H1 (cell line): ENCODE measurements at regions not wholly inside any gene's neighbourhood (a gene's known extent, or its start where the extent isn't known, plus 50 kb on each side); places are given as distances from the start of the nearest gene placed in this dataset.

Experiments
- CTCF ChIA-PET: fragments of 300-600 bp; sonication (Branson Sonifier 250); formaldehyde crosslinking; loops from one replicate; lab custom pipeline; 2021; ENCODE audit not compliant: partially characterized antibody; lab: Charles Lee
- POLR2A ChIA-PET: fragments of 300-600 bp; sonication (Branson Sonifier 250); formaldehyde crosslinking; loops from one replicate; lab custom pipeline; 2021; ENCODE audit warnings: inconsistent platforms; ENCODE audit not compliant: partially characterized antibody; lab: Charles Lee
- DNase-seq, 2 experiments: peaks; one replicate each; pipeline versions ENCODE4 v3.0.0 to v3.0.0-alpha.2; 2010 to 2022; ENCODE audit warnings: low spot score in 2 of 2, low read depth in 1 of 2, mixed read lengths in 1 of 2
- FAIRE-seq: peaks from 2 replicates; lab custom pipeline; 2011; peaks lifted over from hg19 to GRCh38; lab: Jason Lieb, UNC
- H2AFZ ChIP-seq: 2 replicates; pipeline ENCODE4 v1.8.1; 2012; ENCODE audit warnings: low read length, inconsistent platforms
- H2AK5ac ChIP-seq: 2 replicates; pipeline ENCODE4 v1.6.1; 2013; ENCODE audit warnings: low read depth, low read length
- H2BK120ac ChIP-seq: replicated peaks from 2 replicates; pipeline ENCODE3; 2013; ENCODE audit warnings: low read depth, low read length, inconsistent platforms
- H2BK12ac ChIP-seq: 2 replicates; pipeline ENCODE4 v1.6.1; 2013; ENCODE audit warnings: low read depth, low read length
- H2BK15ac ChIP-seq: 2 replicates; pipeline ENCODE4 v1.6.1; 2013; ENCODE audit warnings: low read length
- H2BK20ac ChIP-seq: 2 replicates; pipeline ENCODE4 v1.6.1; 2013; ENCODE audit warnings: low read length
- H2BK5ac ChIP-seq: 2 replicates; pipeline ENCODE4 v1.6.1; 2013; ENCODE audit warnings: low read depth, low read length
- H3K14ac ChIP-seq: 2 replicates; pipeline ENCODE4 v1.6.1; 2013; ENCODE audit warnings: inconsistent platforms; ENCODE audit not compliant: insufficient read length
- H3K18ac ChIP-seq: 2 replicates; pipeline ENCODE4 v1.6.1; 2013; ENCODE audit warnings: low read length; ENCODE audit errors: extremely low read depth
- H3K23ac ChIP-seq: 2 replicates; pipeline ENCODE4 v1.6.1; 2013; ENCODE audit warnings: inconsistent platforms; ENCODE audit not compliant: insufficient read length
- H3K23me2 ChIP-seq: 2 replicates; pipeline ENCODE4 v1.6.1; 2013; ENCODE audit warnings: low read depth, low read length
- H3K27ac ChIP-seq: 2 replicates; pipeline ENCODE4 v1.6.1; 2011; ENCODE audit warnings: low read depth, low read length, inconsistent platforms
- H3K27me3 ChIP-seq, 4 experiments: replicated peaks in 1 of 4; 1 replicate in 1 of 4; 2 replicates in 3 of 4; pipeline versions ENCODE4 v1.6.1 to v1.8.1; 2011 to 2013; ENCODE audit warnings: low read length in 3 of 4, mild to moderate bottlenecking in 3 of 4, inconsistent platforms in 2 of 4, mixed read lengths in 2 of 4, moderate library complexity in 1 of 4; ENCODE audit not compliant: control insufficient read depth in 3 of 4, insufficient read depth in 3 of 4; ENCODE audit errors: extremely low read depth in 1 of 4
- H3K36me3 ChIP-seq, 4 experiments: 2 replicates each; pipeline versions ENCODE4 v1.6.1 to v1.8.1; 2011 to 2013; ENCODE audit warnings: mild to moderate bottlenecking in 4 of 4, low read length in 3 of 4, moderate library complexity in 2 of 4, control low read depth in 1 of 4, inconsistent platforms in 1 of 4; ENCODE audit not compliant: insufficient read depth in 4 of 4, control insufficient read depth in 2 of 4
- H3K4ac ChIP-seq: replicated peaks from 2 replicates; pipeline ENCODE3; 2013; ENCODE audit warnings: low read length, low read depth, mixed read lengths, inconsistent platforms; ENCODE audit not compliant: insufficient read length
- H3K4me1 ChIP-seq, 4 experiments: replicated peaks in 1 of 4; 1 replicate in 1 of 4; 2 replicates in 3 of 4; pipeline versions ENCODE4 v1.6.1 to v1.8.1; 2011 to 2013; ENCODE audit warnings: low read length in 3 of 4, inconsistent platforms in 2 of 4, mixed read lengths in 1 of 4; ENCODE audit not compliant: insufficient read depth in 4 of 4, control insufficient read depth in 3 of 4
- H3K4me2 ChIP-seq, 2 experiments: 2 replicates each; pipeline versions ENCODE4 v1.6.1 to v1.8.1; 2011 to 2013; ENCODE audit warnings: low read depth in 2 of 2, low read length in 2 of 2, control low read depth in 1 of 2, inconsistent platforms in 1 of 2, mild to moderate bottlenecking in 1 of 2; ENCODE audit not compliant: insufficient read depth in 1 of 2
- H3K4me3 ChIP-seq, 4 experiments: fragments of 200-600, 300-600 bp in 1 of 4; sonication (generic), shearing (Covaris generic), sonication (Bioruptor Twin) in 1 of 4; 2 replicates each; pipeline versions ENCODE4 v1.5.1 to v1.8.1; 2011 to 2016; ENCODE audit warnings: low read length in 4 of 4, low read depth in 3 of 4, control low read depth in 2 of 4, inconsistent platforms in 2 of 4, mild to moderate bottlenecking in 2 of 4, mixed read lengths in 1 of 4, moderate library complexity in 1 of 4; ENCODE audit not compliant: insufficient read depth in 2 of 4; ENCODE audit errors: extremely low read depth in 1 of 4
- H3K56ac ChIP-seq: replicated peaks from 2 replicates; pipeline ENCODE3; 2013; ENCODE audit warnings: low read depth, mild to moderate bottlenecking, mixed read lengths, low read length, inconsistent platforms; ENCODE audit not compliant: insufficient read length
- H3K79me1 ChIP-seq: 2 replicates; pipeline ENCODE4 v1.6.1; 2013; ENCODE audit warnings: low read depth, low read length, control low read depth
- H3K79me2 ChIP-seq, 2 experiments: 2 replicates each; pipeline versions ENCODE4 v1.6.1 to v1.8.1; 2012 to 2013; ENCODE audit warnings: low read length in 2 of 2, mild to moderate bottlenecking in 2 of 2, inconsistent platforms in 1 of 2; ENCODE audit not compliant: insufficient read depth in 2 of 2, control insufficient read depth in 1 of 2
- H3K9ac ChIP-seq, 4 experiments: replicated peaks in 1 of 4; 1 replicate in 1 of 4; 2 replicates in 3 of 4; pipeline versions ENCODE4 v1.6.1 to v1.8.1; 2011 to 2013; ENCODE audit warnings: low read depth in 3 of 4, low read length in 3 of 4, control low read depth in 2 of 4, mild to moderate bottlenecking in 2 of 4, moderate library complexity in 2 of 4, inconsistent platforms in 1 of 4; ENCODE audit errors: extremely low read depth in 1 of 4
- H3K9me3 ChIP-seq, 2 experiments: 2 replicates each; pipeline versions ENCODE4 v1.6.1 to v1.8.1; 2012 to 2013; ENCODE audit warnings: mild to moderate bottlenecking in 2 of 2, moderate library complexity in 2 of 2, control low read depth in 1 of 2, inconsistent platforms in 1 of 2, low read depth in 1 of 2, low read length in 1 of 2, mixed read lengths in 1 of 2; ENCODE audit not compliant: insufficient read depth in 2 of 2
- H4K20me1 ChIP-seq, 2 experiments: replicated peaks in 1 of 2; 2 replicates each; pipeline versions ENCODE3 to v1.8.1; 2011 to 2013; ENCODE audit warnings: inconsistent platforms in 2 of 2, low read length in 2 of 2, mild to moderate bottlenecking in 1 of 2; ENCODE audit not compliant: insufficient read depth in 2 of 2, control insufficient read depth in 1 of 2
- H4K5ac ChIP-seq: 2 replicates; pipeline ENCODE4 v1.6.1; 2013; ENCODE audit warnings: low read length, low read depth, mixed read lengths, inconsistent platforms; ENCODE audit not compliant: insufficient read length
- H4K8ac ChIP-seq: 2 replicates; pipeline ENCODE4 v1.8.0; 2013; ENCODE audit warnings: mild to moderate bottlenecking, moderate library complexity, low read length, inconsistent platforms; ENCODE audit not compliant: insufficient read depth; ENCODE audit errors: extremely low read depth
- H4K91ac ChIP-seq: replicated peaks from 2 replicates; pipeline ENCODE3; 2013; ENCODE audit warnings: low read length, mixed read lengths, inconsistent platforms; ENCODE audit not compliant: insufficient read length
- BCL11A ChIP-seq, 2 experiments: IDR thresholded peaks; one replicate each; pipeline ENCODE4 v1.6.1; 2011; ENCODE audit warnings: low read depth in 2 of 2, low read length in 2 of 2, mild to moderate bottlenecking in 2 of 2
- CTCF ChIP-seq, 3 experiments: IDR thresholded peaks; 1 replicate in 2 of 3; 2 replicates in 1 of 3; pipeline versions ENCODE4 v1.5.1 to v1.6.1; 2011; ENCODE audit warnings: low read length in 3 of 3, mild to moderate bottlenecking in 3 of 3, inconsistent platforms in 2 of 3, low read depth in 1 of 3, moderate library complexity in 1 of 3; ENCODE audit not compliant: insufficient read depth in 1 of 3; ENCODE audit errors: control extremely low read depth in 1 of 3
- GABPA ChIP-seq: IDR thresholded peaks from 2 replicates; pipeline ENCODE4 v1.6.1; 2011; ENCODE audit warnings: mild to moderate bottlenecking, low read length, moderate library complexity, borderline replicate concordance; ENCODE audit not compliant: insufficient read depth
- KDM1A ChIP-seq: fragments of 200-600, 300-600 bp; sonication (generic); IDR thresholded peaks from 2 replicates; pipeline ENCODE4 v1.7.1; 2016; ENCODE audit warnings: mild to moderate bottlenecking, low read length, borderline replicate concordance
- KDM5A ChIP-seq: fragments of 200-600 bp; IDR thresholded peaks from 2 replicates; pipeline ENCODE4 v1.7.1; 2012; ENCODE audit warnings: mild to moderate bottlenecking, low read length, inconsistent platforms, mixed read lengths
- MAFK ChIP-seq: IDR thresholded peaks from 2 replicates; pipeline ENCODE4 v1.6.1; 2012; ENCODE audit warnings: low read depth, mild to moderate bottlenecking, improper control_type of control experiment, low read length
- POLR2AphosphoS5 ChIP-seq: IDR thresholded peaks from 2 replicates; pipeline ENCODE4 v1.6.1; 2011; ENCODE audit warnings: low read depth, low read length
- SRF ChIP-seq: IDR thresholded peaks from 2 replicates; pipeline ENCODE4 v1.6.1; 2011; ENCODE audit warnings: mild to moderate bottlenecking, low read depth, low read length, moderate library complexity
- TAF7 ChIP-seq: optimal IDR thresholded peaks from 2 replicates; pipeline ENCODE3; 2011; ENCODE audit warnings: low read depth, mild to moderate bottlenecking, inconsistent platforms, low read length, moderate library complexity, borderline replicate concordance
- TCF12 ChIP-seq: IDR thresholded peaks from 2 replicates; pipeline ENCODE4 v1.6.1; 2011; ENCODE audit warnings: low read depth, mild to moderate bottlenecking, low read length
- WGBS, 2 experiments: shearing (Covaris generic) in 1 of 2; methylation state at CpG; one replicate each; pipeline versions ENCODE4 v1.1.6 to v1.1.7; 2013 to 2015; ENCODE audit warnings: low lambda C conversion rate in 2 of 2, mixed read lengths in 2 of 2, inconsistent platforms in 1 of 2, low coverage in 1 of 2, missing lambda C conversion rate in 1 of 2; ENCODE audit not compliant: insufficient replicate concordance in 2 of 2, insufficient coverage in 1 of 2, insufficient read length in 1 of 2; ENCODE audit errors: extremely low coverage in 1 of 2, missing lambda C conversion rate in 1 of 2; 5-methylcytosine and 5-hydroxymethylcytosine counted together

DNA sequence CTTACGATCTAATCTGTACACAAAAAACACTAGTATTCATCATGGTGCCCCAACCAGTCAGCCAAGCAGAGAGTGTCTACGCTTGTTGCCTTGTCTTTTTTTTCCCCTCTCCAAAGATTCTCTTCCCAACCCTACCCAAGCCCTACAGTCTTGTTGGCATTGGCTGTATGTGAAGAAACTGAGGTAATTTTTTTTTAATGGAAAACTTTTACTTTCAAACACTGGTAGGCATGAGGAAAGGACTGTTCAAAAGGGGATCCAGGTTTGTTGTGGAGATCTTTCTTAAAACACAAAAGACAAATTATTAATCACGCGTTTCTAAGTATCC lies 89.2 kb upstream of the PRSS16 start:
- H3K4me2 ChIP-seq: peak overlapping the region; percentile 73 to 76; a peak in 3 of 4 replicates
- H2BK15ac ChIP-seq: no peak overlapping the region
- ChIA-PET POLR2A (interaction anchor here (1.9 to 2.0 kb wide), 4 partner anchors 9 to 25 kb away, joined by 5 to 20 read pairs (median 10); a partner anchor contains a TSS), CTCF (interaction anchor here (0.8 to 2.0 kb wide), 4 partner anchors 25 to 597 kb away, joined by 3 to 6 read pairs (median 3); no protein-coding TSS in a partner anchor)
- no peaks in the 10 kb centered on the region for H3K9me3 ChIP-seq
- no peak overlapping the region for H3K56ac ChIP-seq
- H4K8ac ChIP-seq: no peak overlapping the region
- H2BK20ac ChIP-seq: no peak overlapping the region
- no peak overlapping the region for H2AFZ ChIP-seq
- H3K4me3 ChIP-seq: peak overlapping the region; percentile 74 to 85 (median 84); a peak in 6 of 8 replicates
- H3K9ac ChIP-seq: no peak overlapping the region
- no peak overlapping the region for H2AK5ac ChIP-seq
- FAIRE-seq (peak; percentile 36), DNase-seq (no peak)
- peaks cover 9% of the 10 kb centered on the region; the same call in 1 of the 2 replicates for H3K23me2 ChIP-seq
- H3K4ac ChIP-seq: no peak overlapping the region
- WGBS, 2 experiments: 74% methylated on average over 4 of the region's 4 CpGs; no CpG with 5 or more reads in 1 of the 2 experiments
- no peak overlapping the region for H4K91ac ChIP-seq
- H3K4me1 ChIP-seq: peaks cover 2 to 11% (median 7%) of the 10 kb centered on the region in 4 experiments; a peak in 5 of 7 replicates
- H3K27ac ChIP-seq: no peak overlapping the region
- no peak overlapping the region for H3K18ac ChIP-seq
- no peaks in the 10 kb centered on the region for H3K36me3 ChIP-seq
- H3K23ac ChIP-seq: no peak overlapping the region
- TF ChIP-seq TCF12: no peak
- no peak for TF ChIP-seq POLR2AphosphoS5
- no peak for TF ChIP-seq BCL11A (IDR thresholded peaks at IDR 0.05; ENCODE audit: low read depth in 2 of 2, low read length in 2 of 2)
- no peak for TF ChIP-seq CTCF (IDR thresholded peaks at IDR 0.05; ENCODE audit: control extremely low read depth in 1 of 3, insufficient read depth in 1 of 3, low read depth in 1 of 3, low read length in 3 of 3)
- no peak for TF ChIP-seq KDM1A
- TF ChIP-seq KDM5A: no peak
- no peak for TF ChIP-seq SRF
- TF ChIP-seq MAFK: no peak
- no peak for TF ChIP-seq GABPA
- no peak for TF ChIP-seq TAF7
- no peak overlapping the region for H4K5ac ChIP-seq
- H3K79me1 ChIP-seq: no peaks in the 10 kb centered on the region
- H4K20me1 ChIP-seq: no peaks in the 10 kb centered on the region
- no peak overlapping the region for H2BK5ac ChIP-seq
- H3K27me3 ChIP-seq: no peaks in the 10 kb centered on the region
- H2BK120ac ChIP-seq: no peak overlapping the region
- H2BK12ac ChIP-seq: no peak overlapping the region
- H3K79me2 ChIP-seq: no peaks in the 10 kb centered on the region
- no peak overlapping the region for H3K14ac ChIP-seq
